GM12892 (cell line): ENCODE measurements at regions not wholly inside any gene's neighbourhood (a gene's known extent, or its start where the extent isn't known, plus 50 kb on each side); places are given as distances from the start of the nearest gene placed in this dataset.

Source experiments
- DNase-seq: peaks from one replicate; pipeline ENCODE4 v3.0.0; 2011; ENCODE audit not compliant: insufficient read length
- FAIRE-seq: peaks from 2 replicates; lab custom pipeline; 2011; peaks lifted over from hg19 to GRCh38; lab: Jason Lieb, UNC
- POLR2A ChIP-seq: IDR thresholded peaks from 2 replicates; pipeline ENCODE4 v1.6.1; 2011; ENCODE audit warnings: low read depth, low read length, control low read depth
- POLR2AphosphoS5 ChIP-seq: IDR thresholded peaks from 2 replicates; pipeline ENCODE4 v1.6.1; 2011; ENCODE audit warnings: low read depth, low read length, control low read depth
- TAF1 ChIP-seq: IDR thresholded peaks from 2 replicates; pipeline ENCODE4 v1.6.1; 2011; ENCODE audit warnings: low read depth, mild to moderate bottlenecking, control low read depth, low read length, borderline replicate concordance

GRCh38 chr5:3217771-3218495 is 377.7 kb upstream of the IRX1 start:
- FAIRE-seq (no peak), DNase-seq (no peak)
- TF ChIP-seq POLR2A (no peak), TAF1 (no peak), POLR2AphosphoS5 (no peak)

GRCh38 chr5:3217114-3217513 is 378.5 kb upstream of the IRX1 start:
- FAIRE-seq (no peak), DNase-seq (no peak)
- no peak for TF ChIP-seq POLR2AphosphoS5
- no peak for TF ChIP-seq TAF1
- TF ChIP-seq POLR2A, result no peak

- DNase-seq, result no peak
- FAIRE-seq, result no peak
- TF ChIP-seq TAF1 (no peak), POLR2AphosphoS5 (no peak), POLR2A (no peak)
These were observed 379.2 kb upstream of the IRX1 start for GRCh38 chr5:3216386-3216785.

GRCh38 chr5:3214838-3215374 is 380.7 kb upstream of the IRX1 start:
- TF ChIP-seq POLR2A, result no peak
- no peak for TF ChIP-seq TAF1
- no peak for TF ChIP-seq POLR2AphosphoS5
- FAIRE-seq (no peak), DNase-seq (no peak)

- DNase-seq (no peak), FAIRE-seq (no peak)
- TF ChIP-seq TAF1, result no peak
- no peak for TF ChIP-seq POLR2AphosphoS5
- no peak for TF ChIP-seq POLR2A
These were observed 381.2 kb upstream of the IRX1 start for GRCh38 chr5:3214396-3214795.

GRCh38 chr5:3212869-3213268 is 382.8 kb upstream of the IRX1 start:
- FAIRE-seq (no peak), DNase-seq (no peak)
- TF ChIP-seq POLR2A (no peak), POLR2AphosphoS5 (no peak), TAF1 (no peak)

GRCh38 chr5:3210531-3210930 is 385.1 kb upstream of the IRX1 start:
- FAIRE-seq (no peak), DNase-seq (no peak)
- TF ChIP-seq POLR2A (no peak), TAF1 (no peak), POLR2AphosphoS5 (no peak)

- no peak for TF ChIP-seq POLR2A
- TF ChIP-seq TAF1, result no peak
- TF ChIP-seq POLR2AphosphoS5, result no peak
- DNase-seq (no peak), FAIRE-seq (no peak)
These were observed 385.7 kb upstream of the IRX1 start for GRCh38 chr5:3209918-3210317.

- TF ChIP-seq TAF1, result no peak
- TF ChIP-seq POLR2A, result no peak
- no peak for TF ChIP-seq POLR2AphosphoS5
- FAIRE-seq, result no peak
- no peak for DNase-seq
These were observed 393.1 kb upstream of the IRX1 start for GRCh38 chr5:3202570-3202969.

GRCh38 chr5:3201941-3202340 is 393.7 kb upstream of the IRX1 start:
- DNase-seq (no peak), FAIRE-seq (no peak)
- TF ChIP-seq POLR2A (no peak), TAF1 (no peak), POLR2AphosphoS5 (no peak)

GRCh38 chr5:3201121-3201520 is 394.5 kb upstream of the IRX1 start:
- TF ChIP-seq TAF1, result no peak
- TF ChIP-seq POLR2A, result no peak
- TF ChIP-seq POLR2AphosphoS5, result no peak
- FAIRE-seq, result no peak
- DNase-seq, result no peak
